Activated effector memory CD4-positive, alpha-beta T cell treated with anti-CD3 and anti-CD28 coated beads, Interleukin-2, amount 50 U/mL, for 16 hours (primary cell): ENCODE measurements at regions not wholly inside any gene's neighbourhood (a gene's known extent, or its start where the extent isn't known, plus 50 kb on each side); places are given as distances from the start of the nearest gene placed in this dataset.

ENCODE experiments used
- DNase-seq: peaks from one replicate; pipeline ENCODE4 v3.0.0-alpha.2; 2020

DNA sequence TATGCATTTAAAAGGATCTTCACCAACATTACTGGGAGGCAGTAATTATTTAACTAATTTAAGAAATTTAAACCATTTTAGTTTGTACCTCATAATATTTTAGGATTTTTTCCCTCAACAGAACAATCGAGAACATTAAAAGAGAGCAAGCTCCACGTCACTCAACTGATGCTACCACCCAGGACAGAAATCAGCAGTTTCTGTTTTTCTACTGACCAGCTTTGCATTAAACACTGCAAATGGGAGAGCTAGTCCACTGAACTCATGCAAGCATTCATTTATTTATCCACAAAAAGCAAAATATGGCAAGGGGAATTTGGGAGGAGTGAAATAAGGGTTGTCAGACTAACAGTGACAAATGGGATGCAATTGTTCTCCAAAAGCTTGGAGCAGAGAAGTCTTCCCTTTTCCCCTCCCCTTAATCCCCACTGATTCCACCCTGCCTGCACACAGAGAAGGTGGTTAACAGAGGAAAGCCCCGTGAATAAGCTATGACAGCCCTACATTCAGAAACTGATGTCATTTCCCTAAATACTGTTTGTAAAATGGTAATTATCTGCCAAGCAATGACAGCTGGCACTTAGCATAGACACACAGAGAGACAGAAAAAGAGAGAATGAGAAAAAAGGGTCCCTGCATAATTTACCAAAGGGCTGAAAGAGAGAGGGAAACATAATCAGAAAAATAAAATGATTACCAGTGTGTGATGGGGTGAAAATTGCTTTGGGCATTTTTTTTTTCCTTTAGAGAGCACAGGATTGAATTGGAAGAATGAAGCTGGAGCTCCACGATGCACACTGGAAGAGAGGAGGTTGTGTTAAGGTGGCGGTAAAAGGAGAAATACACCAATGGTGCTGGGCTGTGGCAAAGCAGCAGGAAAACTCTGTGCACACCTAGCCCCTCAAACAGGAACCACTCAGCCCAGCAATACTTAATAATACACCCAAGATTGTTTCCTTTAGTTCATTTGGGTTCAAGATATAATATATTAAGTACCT is 777.4 kb downstream of the TUSC7 start:
- no peak for DNase-seq

DNA sequence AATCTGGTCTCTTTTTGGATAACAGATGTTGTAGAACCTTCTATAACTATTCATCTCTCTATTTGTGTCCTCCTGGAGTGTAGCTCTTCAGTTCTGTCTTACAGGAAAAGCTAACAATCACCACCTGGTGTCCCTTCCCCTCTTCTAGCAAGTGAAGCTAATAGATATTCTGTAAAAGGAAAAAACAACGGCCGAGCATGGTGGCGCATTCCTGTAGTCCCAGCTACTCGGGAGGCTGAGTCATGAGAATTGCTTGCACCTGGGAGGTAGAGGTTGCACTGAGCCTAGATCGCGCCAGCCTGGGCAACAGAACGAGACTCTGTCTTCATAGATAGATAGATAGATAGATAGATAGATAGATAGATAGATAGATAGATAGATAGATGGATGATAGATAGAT is 779.4 kb downstream of the TUSC7 start:
- DNase-seq = no peak

DNA sequence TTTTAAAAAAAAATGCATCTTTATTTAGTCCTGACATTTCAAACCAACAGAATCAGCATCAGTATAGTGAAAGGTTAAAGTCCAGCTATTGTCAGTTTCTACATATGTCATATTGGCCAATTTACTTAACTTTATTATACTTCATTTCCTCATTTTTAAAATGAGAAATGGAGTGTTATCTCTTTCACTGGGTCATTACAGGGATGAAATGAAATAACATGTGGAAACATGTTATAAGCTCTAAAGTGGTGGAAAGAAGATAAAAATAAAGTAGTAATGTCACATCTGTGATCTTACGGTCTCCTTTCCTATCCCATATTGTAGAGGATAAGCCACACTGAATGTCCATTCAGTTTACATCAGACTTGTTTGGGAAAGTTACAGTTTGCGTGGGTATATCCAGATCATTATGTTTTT is 780.1 kb downstream of the TUSC7 start:
- no peak for DNase-seq

DNA sequence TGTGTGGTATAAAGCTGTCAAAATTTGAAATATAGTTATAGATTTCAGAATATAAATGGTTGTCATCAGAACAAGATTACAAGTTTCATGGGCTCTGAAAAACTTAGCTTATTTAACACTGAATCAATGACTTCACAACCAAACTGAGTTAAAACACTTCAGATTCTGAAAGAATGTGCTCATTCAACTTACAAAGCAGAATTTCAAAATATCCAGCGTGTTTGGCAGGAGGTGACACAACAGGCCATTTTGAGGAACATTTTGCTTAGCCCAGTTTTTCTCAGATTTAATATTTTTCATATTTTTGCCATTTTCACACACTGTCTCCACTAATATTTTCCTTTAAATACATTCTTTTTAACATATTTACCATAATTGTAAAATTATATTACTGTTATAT is 781.1 kb downstream of the TUSC7 start:
- no peak for DNase-seq

DNA sequence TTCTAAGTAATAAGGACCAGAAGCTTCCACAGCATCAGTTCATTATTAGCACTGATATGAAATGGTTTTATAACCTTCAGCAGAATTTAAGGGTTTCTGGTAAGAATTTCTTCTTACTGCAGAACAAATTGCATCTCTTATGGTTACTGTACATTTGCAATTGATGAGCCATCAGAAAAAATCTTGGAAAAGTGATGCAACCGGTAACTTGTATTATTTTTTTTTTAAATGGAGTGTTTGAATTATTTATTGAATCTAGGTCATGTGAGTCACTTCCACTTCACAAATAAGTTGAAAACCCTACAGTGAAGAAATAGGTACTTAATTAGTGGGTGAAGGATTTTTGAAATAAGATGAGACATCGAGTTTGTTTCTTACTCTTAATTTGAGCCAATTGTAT is 786.0 kb downstream of the TUSC7 start:
- no peak for DNase-seq

DNA sequence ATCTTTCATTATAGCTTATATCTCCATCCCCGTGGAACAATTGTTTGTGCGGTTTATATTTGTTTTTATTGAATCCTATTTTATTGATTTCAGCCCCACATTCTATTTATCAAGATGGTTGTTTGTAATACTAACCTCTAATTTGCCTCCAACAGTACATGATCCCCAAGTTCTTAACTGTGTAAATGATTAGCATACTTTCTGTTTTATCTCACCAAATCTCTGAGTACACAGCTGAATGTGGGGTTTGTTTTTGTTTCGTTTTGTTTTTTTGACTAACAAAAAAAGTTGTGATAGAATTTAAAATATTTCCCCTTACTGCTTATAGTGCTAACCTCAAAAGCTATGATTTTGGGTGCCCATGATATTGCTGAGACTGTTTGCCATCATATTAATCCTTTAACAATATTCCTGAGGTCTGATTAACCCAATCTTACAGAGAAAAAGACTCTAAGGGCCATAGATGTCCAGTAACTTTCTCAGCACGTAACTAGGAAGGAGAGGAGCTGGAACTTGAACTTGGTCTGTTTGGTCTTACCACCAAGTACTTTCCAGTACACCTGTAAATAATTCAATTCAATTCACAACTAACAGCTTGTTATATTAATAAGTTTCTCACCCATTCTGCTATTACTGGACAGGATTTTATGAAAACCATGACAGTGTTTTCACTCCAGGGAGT is 789.8 kb downstream of the TUSC7 start:
- no peak for DNase-seq

DNA sequence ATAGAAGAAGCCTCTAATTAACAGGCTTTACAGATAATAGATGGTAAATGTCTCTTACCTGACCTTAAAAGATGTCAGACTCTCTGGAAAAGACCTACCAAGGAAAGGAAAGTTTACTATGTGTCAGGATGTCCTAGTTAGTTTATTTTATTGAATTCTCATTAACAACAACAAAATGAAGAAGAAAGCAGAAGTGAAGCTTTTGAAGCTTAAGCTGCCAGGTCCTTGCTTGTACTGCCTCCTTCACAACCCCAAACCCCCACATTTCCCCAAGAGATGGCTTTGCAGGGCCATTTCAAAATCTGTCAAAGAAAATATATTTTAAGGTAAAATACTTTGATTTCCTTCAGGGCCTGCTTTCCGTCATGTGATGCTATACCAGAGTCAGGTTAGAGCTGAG is 798.4 kb downstream of the TUSC7 start:
- no peak for DNase-seq

DNA sequence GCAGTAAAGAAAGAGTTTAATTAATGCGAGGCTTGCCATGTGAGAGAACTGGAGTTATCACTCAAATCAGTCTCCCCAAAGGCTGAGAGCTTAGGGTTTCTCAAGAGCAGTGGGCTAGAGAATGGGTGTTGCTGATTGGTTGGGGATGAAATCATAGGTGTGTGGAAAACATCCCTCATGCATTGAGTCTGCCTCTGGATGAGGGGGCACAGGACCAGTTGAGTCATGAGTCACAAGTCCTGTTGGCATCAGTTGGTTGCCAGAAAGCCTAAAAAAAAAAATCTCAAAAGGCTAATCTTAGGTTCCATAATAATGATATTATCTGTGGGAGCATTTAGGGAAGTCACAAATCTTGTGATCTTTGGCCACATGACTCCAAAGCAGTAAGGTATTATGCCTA is 800.3 kb downstream of the TUSC7 start:
- no peak for DNase-seq

DNA sequence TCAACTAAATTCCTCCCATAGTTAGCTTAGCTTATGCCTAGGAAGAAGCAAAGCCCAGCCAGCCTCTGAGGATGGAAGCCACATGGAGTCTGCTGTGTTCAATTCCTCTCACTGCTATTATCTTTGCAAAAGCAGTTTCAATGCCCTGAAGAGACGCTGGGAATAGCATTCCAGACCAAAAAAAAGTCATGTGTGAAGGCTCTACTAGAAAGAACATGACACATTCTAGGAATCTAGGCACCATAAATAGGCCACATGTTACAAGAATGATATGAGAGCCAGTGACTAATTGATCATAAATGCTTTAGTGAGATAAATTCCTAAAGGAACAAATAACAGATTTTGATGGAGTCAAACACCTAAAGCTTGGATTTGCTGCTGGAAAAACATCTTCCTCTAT is 800.8 kb downstream of the TUSC7 start:
- DNase-seq = no peak

DNA sequence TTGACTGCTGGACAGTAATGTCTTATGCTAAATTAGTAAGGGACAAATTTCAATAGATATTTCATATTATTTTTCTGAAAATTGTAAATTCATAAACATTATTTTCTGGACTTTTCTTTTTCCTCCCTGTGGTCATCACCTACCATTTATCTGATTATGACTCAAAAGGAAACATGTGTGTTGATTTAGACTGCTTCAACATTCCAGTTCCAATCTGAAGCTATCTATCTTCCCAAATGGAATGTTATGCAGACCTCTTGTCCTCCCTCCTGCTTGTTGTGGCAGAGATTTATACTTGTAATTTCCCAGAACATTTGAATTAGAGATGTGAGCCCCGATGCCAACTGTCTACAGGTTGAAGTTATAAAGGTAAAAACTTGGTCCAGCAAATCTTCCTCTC is 803.4 kb downstream of the TUSC7 start:
- no peak for DNase-seq

DNA sequence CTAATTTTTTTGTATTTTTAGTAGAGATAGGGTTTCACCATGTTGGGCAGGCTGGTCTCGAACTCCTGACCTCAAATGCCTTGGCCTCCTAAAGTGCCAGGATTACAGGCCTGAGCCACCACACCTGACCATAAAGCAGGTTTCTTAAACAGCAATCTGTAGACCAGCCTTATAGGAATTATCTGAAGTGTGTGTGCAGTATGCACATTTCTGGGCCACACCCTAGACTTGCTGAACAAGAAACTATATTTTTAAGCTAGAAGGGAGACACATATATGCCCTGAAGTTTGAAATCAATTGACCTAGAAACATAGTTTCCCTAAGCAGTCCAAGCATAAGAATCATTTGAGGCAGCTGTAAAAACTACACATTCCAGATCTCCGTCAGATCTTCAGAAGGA is 805.7 kb downstream of the TUSC7 start:
- no peak for DNase-seq

DNA sequence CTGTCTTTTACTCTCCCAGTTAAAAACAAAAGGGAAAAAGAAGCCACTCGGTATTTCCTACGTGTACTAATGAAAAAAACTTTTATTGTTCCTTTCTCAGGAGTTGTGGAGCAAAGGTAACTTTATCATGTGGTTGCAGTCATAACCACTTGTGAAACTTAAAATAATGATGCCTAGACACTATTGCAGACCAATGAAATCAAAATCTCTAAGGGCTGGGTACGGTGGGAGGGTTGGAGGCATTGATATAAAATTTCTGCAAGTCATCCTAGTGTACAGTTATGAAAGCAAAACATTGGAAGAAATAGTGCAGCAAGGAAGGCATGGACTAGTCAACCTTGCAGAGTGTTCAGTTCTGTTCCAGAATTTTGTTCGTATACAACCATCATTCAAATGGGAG is 808.8 kb downstream of the TUSC7 start:
- no peak for DNase-seq

DNA sequence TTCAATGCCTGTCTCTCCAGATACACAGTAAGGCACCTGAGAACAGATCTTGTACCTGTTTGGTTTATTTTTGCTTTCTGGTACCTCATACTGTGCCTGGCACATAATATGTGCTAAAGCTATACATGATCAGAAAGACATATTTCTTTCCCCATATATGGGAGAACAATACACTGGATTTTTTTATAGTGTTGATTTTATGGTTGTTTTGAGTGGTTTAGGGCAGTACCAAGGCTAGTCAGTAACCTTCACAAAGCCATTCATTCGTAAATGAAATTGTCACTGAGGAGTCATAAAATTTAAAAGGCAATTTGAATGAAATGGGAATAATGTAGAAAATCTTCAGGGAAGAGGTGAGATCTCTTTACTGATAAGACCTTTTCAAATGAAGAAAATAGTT is 810.2 kb downstream of the TUSC7 start:
- no peak for DNase-seq

DNA sequence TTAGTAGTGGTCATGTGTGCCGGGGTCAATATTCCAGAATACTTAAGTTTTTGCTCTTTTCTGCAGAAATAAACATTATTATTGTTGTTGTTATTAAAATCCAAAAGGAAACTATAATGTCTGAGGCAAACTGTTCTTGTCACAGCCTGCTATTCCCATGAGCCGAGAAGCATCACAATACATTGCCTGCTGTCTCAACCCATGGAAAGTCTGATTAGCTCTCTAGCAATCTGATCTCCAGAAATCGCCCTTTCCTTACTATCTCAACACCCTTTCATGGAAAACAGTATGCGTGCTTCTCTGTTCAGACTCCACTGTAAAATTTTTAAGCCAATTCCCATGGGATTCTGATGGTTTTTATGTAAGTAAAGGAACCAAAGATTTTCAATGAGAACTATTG is 811.0 kb downstream of the TUSC7 start:
- DNase-seq = no peak

DNA sequence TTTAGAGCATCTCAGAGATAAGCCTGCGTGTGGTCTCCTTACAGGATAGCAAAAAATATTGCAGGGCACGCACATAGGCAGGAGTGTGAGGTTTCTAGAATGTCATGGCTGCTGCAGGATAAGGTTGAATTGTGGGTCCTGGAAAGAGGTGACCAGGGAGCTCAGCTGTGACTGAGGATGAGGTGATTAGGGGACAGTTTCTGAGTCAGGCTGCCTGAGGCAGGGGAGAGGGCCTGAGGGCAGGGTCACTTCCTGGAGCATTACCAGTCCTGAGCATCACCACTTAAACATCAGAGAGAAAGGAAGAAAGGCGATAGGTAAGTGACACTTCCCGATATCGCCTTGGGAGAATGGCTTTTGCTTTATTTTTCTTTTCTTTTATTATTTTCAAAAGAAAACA is 813.8 kb downstream of the TUSC7 start:
- DNase-seq = no peak

DNA sequence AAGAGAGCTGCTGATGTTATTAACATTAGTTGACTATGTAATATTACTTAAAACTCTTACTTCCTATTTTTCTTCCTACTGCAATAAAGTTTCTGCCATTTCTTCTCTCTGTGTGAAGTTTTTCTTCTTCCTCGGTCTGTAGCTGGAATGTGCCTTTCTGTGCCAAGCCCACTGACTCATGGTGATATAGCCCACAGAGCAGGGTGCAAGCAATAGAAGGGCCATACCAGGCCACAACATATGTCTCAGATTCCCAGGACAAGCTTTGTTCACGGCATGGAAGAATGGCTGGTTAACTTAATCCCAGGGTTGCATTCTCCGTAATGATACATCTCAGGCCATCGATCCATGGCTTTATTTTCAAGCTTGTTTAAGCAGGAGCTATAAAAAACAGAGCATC is 815.3 kb downstream of the TUSC7 start:
- no peak for DNase-seq

DNA sequence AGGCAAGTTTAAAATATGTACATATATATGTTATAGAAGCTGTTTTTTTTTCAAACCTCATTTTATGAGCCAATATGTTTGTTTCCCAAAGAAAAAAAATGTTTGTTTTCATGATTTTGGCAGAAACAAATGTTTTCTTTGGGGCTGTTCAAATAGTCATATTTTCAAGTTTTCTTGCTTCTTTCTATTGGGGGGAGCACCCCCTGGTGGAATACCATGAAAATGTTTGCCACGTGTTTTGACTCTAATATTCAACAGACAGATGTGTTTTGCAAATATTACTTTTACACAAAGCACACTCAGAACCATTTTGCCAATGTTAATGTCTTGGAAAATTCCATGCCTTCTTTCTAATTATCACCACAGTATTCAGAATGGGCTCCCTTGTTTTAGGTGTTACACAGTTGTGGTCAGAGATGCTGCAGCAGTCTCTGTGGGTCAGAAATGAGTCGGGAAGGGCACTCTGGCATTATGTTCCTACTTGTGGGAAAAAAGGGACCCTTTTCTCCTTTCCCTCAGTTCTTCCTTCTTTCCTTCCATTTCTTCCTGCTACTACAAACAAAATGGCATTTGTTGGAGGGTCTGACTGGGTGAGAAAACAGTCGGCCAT is 817.0 kb downstream of the TUSC7 start:
- no peak for DNase-seq

DNA sequence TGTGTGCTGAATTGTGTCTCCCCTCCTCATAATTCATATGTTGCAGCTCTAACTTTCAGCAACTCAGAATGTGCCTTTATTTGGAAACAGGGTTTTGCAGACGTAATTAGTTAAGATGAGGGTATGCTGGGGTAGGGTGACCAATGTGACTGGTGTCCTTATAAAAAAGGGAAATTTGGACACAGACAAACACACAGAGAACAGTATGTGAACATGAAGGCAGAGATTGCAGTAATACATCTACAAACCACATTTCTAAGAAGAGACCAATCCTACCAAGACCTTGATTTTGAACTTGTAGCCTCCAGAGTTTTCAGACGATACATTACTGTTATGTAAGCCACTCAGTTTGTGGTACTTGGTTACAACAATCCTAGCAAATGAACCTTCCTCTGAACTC is 817.8 kb downstream of the TUSC7 start:
- no peak for DNase-seq

DNA sequence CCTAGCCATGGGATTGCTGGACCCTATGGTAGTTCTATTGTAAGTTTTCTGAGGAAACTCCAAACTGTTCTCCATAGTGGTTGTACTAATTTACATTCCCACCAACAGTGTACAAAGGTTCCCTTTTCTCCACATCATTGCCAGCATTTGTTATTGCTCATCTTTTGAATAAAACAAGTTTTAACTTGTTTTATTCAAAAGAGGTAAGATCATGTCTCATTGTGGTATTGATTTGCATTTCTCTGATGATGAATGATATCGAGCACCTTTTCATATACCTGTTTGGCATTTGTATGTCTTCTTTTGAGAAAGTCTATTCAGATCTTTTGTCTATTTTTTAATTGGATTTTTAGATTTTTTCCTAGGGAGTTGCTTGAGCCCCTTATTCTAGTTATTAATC is 819.1 kb downstream of the TUSC7 start:
- DNase-seq = no peak

DNA sequence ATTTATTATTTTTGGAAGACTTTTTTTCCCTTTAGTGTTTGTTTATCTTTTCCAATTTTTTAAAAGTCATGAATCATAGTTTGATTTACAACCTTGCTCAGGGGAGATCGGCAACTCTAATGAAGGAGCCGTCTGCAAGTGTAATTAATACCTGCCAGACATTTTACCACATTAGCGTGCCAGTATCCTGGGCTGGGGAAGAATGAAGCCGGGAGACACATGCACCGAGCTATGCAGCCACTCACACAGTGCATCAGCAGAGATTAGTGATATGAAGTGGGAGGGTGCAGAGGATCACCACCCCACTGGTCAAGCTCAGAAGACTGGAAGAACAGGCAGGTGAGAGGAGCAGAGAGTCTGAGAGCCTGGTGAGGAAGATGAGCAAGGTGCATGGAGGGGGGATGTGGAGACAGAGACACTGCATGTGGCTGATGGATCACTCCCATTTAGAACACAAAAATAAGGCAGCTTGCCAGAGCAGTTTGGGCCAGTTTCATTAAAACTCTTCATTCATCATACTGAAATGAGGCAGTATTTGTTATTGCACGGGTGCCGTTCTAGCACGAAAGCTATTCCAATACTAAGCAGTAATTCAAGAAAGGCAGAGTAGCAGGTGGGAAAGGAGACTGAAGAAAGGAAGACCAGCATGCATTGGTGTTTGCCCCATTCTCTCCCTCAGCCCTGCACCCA is 821.6 kb downstream of the TUSC7 start:
- DNase-seq = no peak

DNA sequence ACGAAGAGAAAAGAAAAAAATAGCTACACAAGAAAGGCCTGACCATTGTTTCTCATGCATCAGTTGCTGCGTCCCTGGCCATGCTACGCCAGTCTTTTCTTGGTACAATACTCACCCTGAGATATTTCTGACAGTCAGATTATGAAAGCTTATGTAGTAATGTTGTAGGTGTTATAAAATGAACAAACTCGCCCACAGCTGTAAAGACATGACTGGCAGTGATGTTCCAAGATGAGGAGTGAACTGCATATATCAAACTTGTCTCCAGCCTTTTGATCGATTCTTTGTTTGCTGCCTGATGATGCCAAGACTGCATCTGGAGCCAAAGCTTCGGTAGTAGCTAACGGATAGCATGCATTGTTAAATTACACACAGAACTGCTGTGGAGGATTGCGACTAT is 822.7 kb downstream of the TUSC7 start:
- DNase-seq = no peak

DNA sequence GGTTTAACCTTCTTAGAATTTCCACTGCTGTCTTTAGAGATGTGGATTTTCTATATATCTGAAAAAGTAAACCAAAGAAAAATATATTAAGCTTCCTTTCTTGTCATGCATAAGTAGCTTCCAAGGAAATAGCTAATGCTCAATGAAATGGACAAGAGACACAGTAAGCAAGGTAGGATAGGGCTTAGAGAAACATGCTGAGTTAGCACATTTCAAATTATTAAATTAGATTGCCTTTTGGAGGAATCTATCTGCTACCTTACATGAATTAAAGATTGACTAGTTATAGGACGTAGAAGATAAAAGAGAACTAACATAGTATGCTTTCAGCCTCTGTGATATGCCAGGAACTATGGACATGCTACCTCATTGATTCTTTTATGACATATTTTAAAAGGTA is 824.6 kb downstream of the TUSC7 start:
- no peak for DNase-seq

DNA sequence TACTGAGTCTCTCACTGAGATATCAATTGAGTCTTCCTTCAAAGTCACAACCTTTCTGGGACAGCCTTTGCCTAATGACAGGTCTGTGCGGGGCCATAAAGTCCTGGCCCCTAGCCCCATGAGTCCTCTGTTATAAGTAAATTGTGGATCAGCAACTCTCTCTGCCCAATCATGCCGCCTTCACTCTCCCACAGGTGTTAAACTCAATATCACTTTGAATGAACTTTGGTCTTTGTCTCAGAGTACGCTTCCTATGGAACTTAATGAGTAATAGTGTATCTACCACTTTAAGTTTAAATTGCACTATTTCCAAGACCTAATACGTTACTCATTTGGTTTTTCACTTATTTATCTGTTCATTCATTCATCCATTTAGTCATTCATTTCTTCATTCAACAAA is 826.4 kb downstream of the TUSC7 start:
- DNase-seq = no peak
